Osteocyte (in vitro differentiated cells): ENCODE measurements at regions not wholly inside any gene's neighbourhood (a gene's known extent, or its start where the extent isn't known, plus 50 kb on each side); places are given as distances from the start of the nearest gene placed in this dataset.

ENCODE experiments used
- DNase-seq: peaks from one replicate; pipeline ENCODE4 v3.0.0; 2021; ENCODE audit warnings: mixed read lengths; ENCODE audit not compliant: unreplicated experiment; ENCODE audit errors: extremely low spot score
- H3K27ac Mint-ChIP-seq: one replicate; pipeline ENCODE4 v1.8.0; 2021; ENCODE audit warnings: mild to moderate bottlenecking, mixed read lengths; ENCODE audit not compliant: unreplicated experiment
- H3K27me3 Mint-ChIP-seq: one replicate; pipeline ENCODE4 v1.8.0; 2021; ENCODE audit warnings: mixed read lengths; ENCODE audit not compliant: unreplicated experiment
- H3K36me3 Mint-ChIP-seq: one replicate; pipeline ENCODE4 v1.8.0; 2021; ENCODE audit warnings: mixed read lengths; ENCODE audit not compliant: unreplicated experiment
- H3K4me1 Mint-ChIP-seq: one replicate; pipeline ENCODE4 v1.8.0; 2021; ENCODE audit warnings: mixed read lengths; ENCODE audit not compliant: unreplicated experiment
- H3K4me3 Mint-ChIP-seq: one replicate; pipeline ENCODE4 v1.8.0; 2021; ENCODE audit warnings: mild to moderate bottlenecking, moderate library complexity, mixed read lengths; ENCODE audit not compliant: unreplicated experiment
- H3K9me3 Mint-ChIP-seq: one replicate; pipeline ENCODE4 v1.8.0; 2021; ENCODE audit warnings: mixed read lengths; ENCODE audit not compliant: unreplicated experiment
- TF ChIP-seq, protein P1 (sequence below): fragments of 200-600 bp; sonication (generic); IDR thresholded peaks from 2 replicates; pipeline ENCODE4 v1.5.0; 2021; ENCODE audit warnings: antibody characterized with exemption, mild to moderate bottlenecking, moderate library complexity

DNA sequence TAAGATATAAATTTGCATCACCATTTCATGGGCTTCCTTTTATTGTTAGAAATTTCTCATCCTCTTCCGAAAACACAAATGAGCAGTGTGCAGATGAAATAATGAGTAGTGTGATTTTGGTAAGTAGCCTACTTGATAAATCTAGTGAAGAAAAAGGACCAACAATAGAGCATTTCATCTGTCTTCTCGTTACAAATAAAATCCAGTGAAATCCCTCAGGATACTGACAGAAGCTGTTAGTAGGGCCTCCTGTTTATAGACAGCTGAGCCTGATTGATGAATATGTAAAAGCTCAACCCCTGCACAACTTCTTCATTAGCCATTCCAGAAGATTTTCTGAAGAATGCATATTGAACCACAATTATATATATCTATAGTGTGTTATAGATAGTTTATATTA, 363.7 kb upstream of the EPHA6 start:
- H3K36me3 Mint-ChIP-seq = no peaks in the 10 kb centered on the region

GRCh38 chr3:96465521-96465920, 348.9 kb upstream of the EPHA6 start:
- no peaks in the 10 kb centered on the region for H3K4me1 Mint-ChIP-seq
- H3K9me3 Mint-ChIP-seq = no peaks in the 10 kb centered on the region
- H3K27me3 Mint-ChIP-seq = no peaks in the 10 kb centered on the region
- no peak overlapping the region for H3K27ac Mint-ChIP-seq
- no peak overlapping the region for H3K4me3 Mint-ChIP-seq
- TF ChIP-seq, protein P1, sequence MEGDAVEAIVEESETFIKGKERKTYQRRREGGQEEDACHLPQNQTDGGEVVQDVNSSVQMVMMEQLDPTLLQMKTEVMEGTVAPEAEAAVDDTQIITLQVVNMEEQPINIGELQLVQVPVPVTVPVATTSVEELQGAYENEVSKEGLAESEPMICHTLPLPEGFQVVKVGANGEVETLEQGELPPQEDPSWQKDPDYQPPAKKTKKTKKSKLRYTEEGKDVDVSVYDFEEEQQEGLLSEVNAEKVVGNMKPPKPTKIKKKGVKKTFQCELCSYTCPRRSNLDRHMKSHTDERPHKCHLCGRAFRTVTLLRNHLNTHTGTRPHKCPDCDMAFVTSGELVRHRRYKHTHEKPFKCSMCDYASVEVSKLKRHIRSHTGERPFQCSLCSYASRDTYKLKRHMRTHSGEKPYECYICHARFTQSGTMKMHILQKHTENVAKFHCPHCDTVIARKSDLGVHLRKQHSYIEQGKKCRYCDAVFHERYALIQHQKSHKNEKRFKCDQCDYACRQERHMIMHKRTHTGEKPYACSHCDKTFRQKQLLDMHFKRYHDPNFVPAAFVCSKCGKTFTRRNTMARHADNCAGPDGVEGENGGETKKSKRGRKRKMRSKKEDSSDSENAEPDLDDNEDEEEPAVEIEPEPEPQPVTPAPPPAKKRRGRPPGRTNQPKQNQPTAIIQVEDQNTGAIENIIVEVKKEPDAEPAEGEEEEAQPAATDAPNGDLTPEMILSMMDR = no peak
- no peaks in the 10 kb centered on the region for H3K36me3 Mint-ChIP-seq
- no peak for DNase-seq

More for the DNA sequence above, 363.7 kb upstream of the EPHA6 start:
- Mint-ChIP-seq H3K9me3 (peaks cover under 1% of the 10 kb centered on the region), H3K4me3 (no peak overlapping the region), H3K4me1 (no peaks in the 10 kb centered on the region), H3K27ac (no peak overlapping the region), H3K27me3 (no peaks in the 10 kb centered on the region)
- TF ChIP-seq, protein P1 = no peak
- DNase-seq = no peak

DNA sequence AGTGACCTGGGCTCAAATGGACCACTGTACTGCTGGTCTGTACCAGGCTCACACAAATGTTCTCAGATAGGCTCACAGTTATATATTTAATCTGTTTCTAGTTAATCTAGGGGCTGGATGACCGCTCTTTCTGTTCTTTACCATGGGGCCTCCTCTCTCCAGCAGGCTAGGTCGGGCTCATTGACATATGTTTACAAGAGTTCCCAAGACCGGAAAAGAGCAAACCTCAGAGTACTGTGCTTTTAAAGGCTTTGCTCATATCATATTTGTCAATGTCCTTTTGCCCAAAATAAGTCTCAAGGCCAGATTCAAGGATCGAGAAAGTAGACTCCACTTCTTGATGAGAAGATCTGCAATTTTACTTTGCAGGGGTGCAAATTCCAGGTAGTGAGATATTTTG, 348.0 kb upstream of the EPHA6 start:
- Mint-ChIP-seq H3K27ac (no peak overlapping the region), H3K36me3 (no peaks in the 10 kb centered on the region), H3K27me3 (no peaks in the 10 kb centered on the region), H3K4me3 (no peak overlapping the region), H3K4me1 (no peaks in the 10 kb centered on the region), H3K9me3 (no peaks in the 10 kb centered on the region)
- no peak for DNase-seq
- TF ChIP-seq, protein P1 = no peak

- H3K27ac Mint-ChIP-seq = no peak overlapping the region
- no peaks in the 10 kb centered on the region for H3K36me3 Mint-ChIP-seq
- H3K4me3 Mint-ChIP-seq = no peak overlapping the region
- no peaks in the 10 kb centered on the region for H3K9me3 Mint-ChIP-seq
- no peak for DNase-seq
- no peaks in the 10 kb centered on the region for H3K27me3 Mint-ChIP-seq
- TF ChIP-seq, protein P1 = no peak
- H3K4me1 Mint-ChIP-seq = no peaks in the 10 kb centered on the region
Observed at GRCh38 chr3:96467639-96468038, 346.8 kb upstream of the EPHA6 start.

DNA sequence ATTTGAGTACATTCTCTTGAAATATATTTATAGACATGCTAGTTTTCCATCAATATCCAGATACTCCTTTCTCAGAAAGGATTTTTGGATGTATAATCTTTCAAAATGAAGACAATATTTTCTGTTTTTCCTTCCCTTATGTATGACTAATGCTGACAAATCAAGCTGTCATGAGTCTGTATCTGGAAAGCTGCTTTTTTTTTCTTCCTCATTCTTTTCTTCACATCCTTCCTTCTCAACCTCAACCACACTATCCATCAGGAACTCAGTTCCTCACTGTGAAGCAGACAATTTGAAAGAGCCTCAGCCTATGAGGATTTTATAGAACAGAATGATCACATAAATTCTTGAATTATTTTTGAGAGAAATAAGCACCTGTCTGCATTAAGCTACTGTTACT, 335.9 kb upstream of the EPHA6 start:
- Mint-ChIP-seq H3K27ac (no peak overlapping the region), H3K36me3 (no peaks in the 10 kb centered on the region), H3K4me3 (no peak overlapping the region), H3K27me3 (no peaks in the 10 kb centered on the region), H3K9me3 (peaks cover 4% of the 10 kb centered on the region), H3K4me1 (no peaks in the 10 kb centered on the region)
- no peak for DNase-seq
- TF ChIP-seq, protein P1 = no peak
